Panc1 (cell line): ENCODE measurements at regions not wholly inside any gene's neighbourhood (a gene's known extent, or its start where the extent isn't known, plus 50 kb on each side); places are given as distances from the start of the nearest gene placed in this dataset.

ENCODE experiments used
- ATAC-seq: fragments of 200-7000 bp; cut with Tn5 transposase; 2 replicates; pipeline ENCODE4 v1.9.1; 2020; ENCODE audit warnings: mild to moderate bottlenecking, moderate library complexity
- BruUV-seq: library from RNA; stranded (reverse); fragments of 400-500 nt; replicated peaks from 2 replicates; lab custom pipeline; 2021; lab: Mats Ljungman, UMichigan
- CTCF ChIA-PET: fragments of 300-600 bp; sonication (Branson Sonifier 250); formaldehyde crosslinking; loops from one replicate; lab custom pipeline; 2022; ENCODE audit warnings: antibody characterized with exemption; lab: Charles Lee
- POLR2A ChIA-PET: fragments of 300-600 bp; sonication (Branson Sonifier 250); formaldehyde crosslinking; loops from one replicate; lab custom pipeline; 2022; ENCODE audit warnings: antibody characterized with exemption; lab: Charles Lee
- DNase-seq: peaks from one replicate; pipeline ENCODE4 v3.0.0-alpha.2; 2010; ENCODE audit warnings: low read depth, low spot score
- H3K27ac ChIP-seq: 2 replicates; pipeline ENCODE4 v1.5.1; 2011; ENCODE audit warnings: mild to moderate bottlenecking, low read length, inconsistent platforms
- H3K27me3 ChIP-seq: fragments of 200-500 bp; sonication (Bioruptor generic); 2 replicates; pipeline ENCODE4 v1.6.0; 2014; ENCODE audit warnings: low read length, inconsistent platforms; ENCODE audit not compliant: control insufficient read depth, insufficient read depth
- H3K36me3 ChIP-seq: fragments of 200-500 bp; sonication (Bioruptor generic); 2 replicates; pipeline ENCODE4 v1.5.1; 2014; ENCODE audit warnings: inconsistent platforms, mild to moderate bottlenecking, low read length, moderate library complexity; ENCODE audit not compliant: control insufficient read depth, insufficient read depth
- H3K4me1 ChIP-seq: 2 replicates; pipeline ENCODE4 v1.5.1; 2011; ENCODE audit warnings: inconsistent platforms, mild to moderate bottlenecking, low read length, moderate library complexity; ENCODE audit not compliant: control insufficient read depth, insufficient read depth
- H3K4me3 ChIP-seq, 2 experiments: 2 replicates each; pipeline ENCODE4 v1.5.1; 2011 to 2012; ENCODE audit warnings: low read depth in 2 of 2, low read length in 2 of 2, mild to moderate bottlenecking in 2 of 2, inconsistent platforms in 1 of 2, moderate library complexity in 1 of 2
- H3K9me3 ChIP-seq: fragments of 200-500 bp; sonication (Bioruptor generic); 2 replicates; pipeline ENCODE4 v1.5.1; 2014; ENCODE audit warnings: low read depth, mild to moderate bottlenecking, inconsistent platforms, low read length, moderate library complexity; ENCODE audit not compliant: control insufficient read depth, insufficient read depth
- POLR2AphosphoS5 ChIP-seq: IDR thresholded peaks from 2 replicates; pipeline ENCODE4 v1.6.1; 2012; ENCODE audit warnings: mild to moderate bottlenecking, low read depth, low read length, moderate library complexity
- SIN3A ChIP-seq: IDR thresholded peaks from 2 replicates; pipeline ENCODE4 v1.6.1; 2012; ENCODE audit warnings: low read depth, mild to moderate bottlenecking, low read length, moderate library complexity, borderline replicate concordance; ENCODE audit not compliant: insufficient read depth
- TCF7L2 ChIP-seq: IDR thresholded peaks from 2 replicates; pipeline ENCODE4 v1.6.1; 2011; ENCODE audit warnings: mild to moderate bottlenecking, low read depth, low read length, inconsistent platforms
- in situ Hi-C: cut with HindIII; loops from 2 replicates; pipeline ENCODE4 v1.10.0; 2016; ENCODE audit warnings: low sequenced_read_pairs, low pct_unique_long_range_greater_than_20kb
- intact Hi-C: fragments of 100-400 bp; cut with micrococcal nuclease; formaldehyde crosslinking; loops from one replicate; pipeline ENCODE4 v1.10.0; 2022; ENCODE audit not compliant: unreplicated experiment
- TF ChIP-seq, protein P1 (sequence below): fragments of 450-650 bp; IDR thresholded peaks from 2 replicates; pipeline ENCODE4 v1.5.1; 2017; ENCODE audit warnings: mild to moderate bottlenecking
- TF ChIP-seq, protein P2 (sequence below), 2 experiments: IDR thresholded peaks; 2 replicates each; pipeline ENCODE4 v1.6.1; 2011 to 2012; ENCODE audit warnings: low read depth in 2 of 2, control low read depth in 1 of 2, low read length in 1 of 2, mild to moderate bottlenecking in 1 of 2, moderate library complexity in 1 of 2; ENCODE audit not compliant: insufficient read depth in 1 of 2

DNA sequence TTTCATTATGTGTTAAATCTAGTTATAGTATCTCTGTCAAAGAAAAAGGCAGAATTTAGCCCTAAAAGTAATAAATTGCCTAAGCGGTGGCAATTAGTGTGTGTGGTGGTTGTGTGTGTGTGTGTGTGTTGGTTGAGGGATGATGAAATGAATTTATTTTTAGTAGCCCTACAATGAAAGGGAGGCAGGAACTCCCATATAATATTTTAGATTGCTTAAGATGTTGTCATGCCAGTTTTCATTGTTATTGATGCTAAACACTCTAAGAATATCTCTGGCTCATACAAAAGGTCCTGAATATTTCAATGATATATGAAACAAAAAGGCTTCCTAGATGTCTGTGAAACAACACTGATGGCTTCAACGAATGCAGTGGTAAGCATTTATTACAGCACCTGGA is 140.6 kb upstream of the TBC1D5 start:
- ATAC-seq (no peak), DNase-seq (no peak)
- H3K9me3 ChIP-seq, result no peaks in the 10 kb centered on the region
- no peaks in the 10 kb centered on the region; the same call in 1 of the 2 replicates for H3K27me3 ChIP-seq
- BruUV-seq, result no TSS peak
- TF ChIP-seq, protein P1, sequence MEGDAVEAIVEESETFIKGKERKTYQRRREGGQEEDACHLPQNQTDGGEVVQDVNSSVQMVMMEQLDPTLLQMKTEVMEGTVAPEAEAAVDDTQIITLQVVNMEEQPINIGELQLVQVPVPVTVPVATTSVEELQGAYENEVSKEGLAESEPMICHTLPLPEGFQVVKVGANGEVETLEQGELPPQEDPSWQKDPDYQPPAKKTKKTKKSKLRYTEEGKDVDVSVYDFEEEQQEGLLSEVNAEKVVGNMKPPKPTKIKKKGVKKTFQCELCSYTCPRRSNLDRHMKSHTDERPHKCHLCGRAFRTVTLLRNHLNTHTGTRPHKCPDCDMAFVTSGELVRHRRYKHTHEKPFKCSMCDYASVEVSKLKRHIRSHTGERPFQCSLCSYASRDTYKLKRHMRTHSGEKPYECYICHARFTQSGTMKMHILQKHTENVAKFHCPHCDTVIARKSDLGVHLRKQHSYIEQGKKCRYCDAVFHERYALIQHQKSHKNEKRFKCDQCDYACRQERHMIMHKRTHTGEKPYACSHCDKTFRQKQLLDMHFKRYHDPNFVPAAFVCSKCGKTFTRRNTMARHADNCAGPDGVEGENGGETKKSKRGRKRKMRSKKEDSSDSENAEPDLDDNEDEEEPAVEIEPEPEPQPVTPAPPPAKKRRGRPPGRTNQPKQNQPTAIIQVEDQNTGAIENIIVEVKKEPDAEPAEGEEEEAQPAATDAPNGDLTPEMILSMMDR, result no peak
- TF ChIP-seq, protein P2, sequence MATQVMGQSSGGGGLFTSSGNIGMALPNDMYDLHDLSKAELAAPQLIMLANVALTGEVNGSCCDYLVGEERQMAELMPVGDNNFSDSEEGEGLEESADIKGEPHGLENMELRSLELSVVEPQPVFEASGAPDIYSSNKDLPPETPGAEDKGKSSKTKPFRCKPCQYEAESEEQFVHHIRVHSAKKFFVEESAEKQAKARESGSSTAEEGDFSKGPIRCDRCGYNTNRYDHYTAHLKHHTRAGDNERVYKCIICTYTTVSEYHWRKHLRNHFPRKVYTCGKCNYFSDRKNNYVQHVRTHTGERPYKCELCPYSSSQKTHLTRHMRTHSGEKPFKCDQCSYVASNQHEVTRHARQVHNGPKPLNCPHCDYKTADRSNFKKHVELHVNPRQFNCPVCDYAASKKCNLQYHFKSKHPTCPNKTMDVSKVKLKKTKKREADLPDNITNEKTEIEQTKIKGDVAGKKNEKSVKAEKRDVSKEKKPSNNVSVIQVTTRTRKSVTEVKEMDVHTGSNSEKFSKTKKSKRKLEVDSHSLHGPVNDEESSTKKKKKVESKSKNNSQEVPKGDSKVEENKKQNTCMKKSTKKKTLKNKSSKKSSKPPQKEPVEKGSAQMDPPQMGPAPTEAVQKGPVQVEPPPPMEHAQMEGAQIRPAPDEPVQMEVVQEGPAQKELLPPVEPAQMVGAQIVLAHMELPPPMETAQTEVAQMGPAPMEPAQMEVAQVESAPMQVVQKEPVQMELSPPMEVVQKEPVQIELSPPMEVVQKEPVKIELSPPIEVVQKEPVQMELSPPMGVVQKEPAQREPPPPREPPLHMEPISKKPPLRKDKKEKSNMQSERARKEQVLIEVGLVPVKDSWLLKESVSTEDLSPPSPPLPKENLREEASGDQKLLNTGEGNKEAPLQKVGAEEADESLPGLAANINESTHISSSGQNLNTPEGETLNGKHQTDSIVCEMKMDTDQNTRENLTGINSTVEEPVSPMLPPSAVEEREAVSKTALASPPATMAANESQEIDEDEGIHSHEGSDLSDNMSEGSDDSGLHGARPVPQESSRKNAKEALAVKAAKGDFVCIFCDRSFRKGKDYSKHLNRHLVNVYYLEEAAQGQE (IDR thresholded peaks at IDR 0.05; ENCODE audit: insufficient read depth in 1 of 2, low read depth in 2 of 2, low read length in 1 of 2), result no peak
- no peak for TF ChIP-seq POLR2AphosphoS5
- TF ChIP-seq TCF7L2, result no peak
- TF ChIP-seq SIN3A, result no peak
- ChIA-PET POLR2A (interaction anchor here (0.6 kb wide), 1 partner anchor 706 kb away, joined by 3 read pairs; no protein-coding TSS in a partner anchor), CTCF (no interaction called here)
- no peak overlapping the region for H3K27ac ChIP-seq
- in situ Hi-C loops (no loop called here), intact Hi-C loops (no loop called here)
- H3K36me3 ChIP-seq, result no peaks in the 10 kb centered on the region
- H3K4me1 ChIP-seq, result no peaks in the 10 kb centered on the region
- H3K4me3 ChIP-seq, result no peak overlapping the region

DNA sequence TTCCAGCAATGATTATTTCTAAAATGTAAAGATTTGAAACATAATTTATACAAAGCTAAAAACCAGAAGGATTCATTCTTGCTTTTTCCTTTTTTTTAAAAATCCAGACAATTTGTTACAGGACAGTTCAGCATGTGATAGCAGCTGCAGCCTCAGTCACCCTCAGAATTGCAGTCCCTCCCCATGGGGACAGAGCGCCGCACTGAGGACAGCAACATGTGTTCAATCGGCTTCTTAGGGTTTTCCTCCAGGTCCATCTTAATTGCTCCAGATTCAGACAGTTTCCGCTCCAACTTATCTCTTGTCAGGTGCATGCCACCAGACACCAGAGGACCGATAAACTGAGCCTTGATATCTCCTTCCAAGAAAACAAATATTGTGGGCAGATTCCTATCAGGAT is 134.9 kb upstream of the TBC1D5 start:
- Histone ChIP-seq H3K4me1 (no peaks in the 10 kb centered on the region), H3K9me3 (no peaks in the 10 kb centered on the region), H3K27ac (no peak overlapping the region), H3K27me3 (no peaks in the 10 kb centered on the region; the same call in 1 of the 2 replicates), H3K36me3 (no peaks in the 10 kb centered on the region), H3K4me3 (no peak overlapping the region)
- no peak for DNase-seq
- in situ Hi-C loops (no loop called here), intact Hi-C loops (no loop called here)
- BruUV-seq, result no TSS peak
- ChIA-PET CTCF (no interaction called here), POLR2A (no interaction called here)
- no peak for ATAC-seq
- TF ChIP-seq SIN3A (no peak), POLR2AphosphoS5 (no peak), TCF7L2 (no peak)
- TF ChIP-seq, protein P1, result no peak

DNA sequence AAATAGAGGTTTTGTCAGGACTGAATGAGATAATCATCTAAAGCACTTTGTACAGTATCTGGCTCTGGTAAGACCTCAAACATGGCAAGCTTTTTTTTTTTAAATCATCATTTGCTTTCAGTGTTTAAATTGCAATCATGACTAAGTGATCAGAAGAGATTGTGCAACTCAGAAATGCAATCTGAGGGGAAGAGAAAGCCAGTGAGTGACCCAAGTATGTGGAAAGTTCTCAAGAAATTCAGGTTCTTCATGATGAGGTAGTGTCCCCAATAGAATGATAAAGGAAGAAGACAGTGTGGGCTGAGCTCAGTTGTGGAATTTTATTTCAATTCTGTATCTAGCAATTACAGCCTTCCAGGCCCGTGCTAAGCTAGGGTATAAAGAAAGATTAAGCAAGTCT is 132.2 kb upstream of the TBC1D5 start:
- Histone ChIP-seq H3K36me3 (no peaks in the 10 kb centered on the region), H3K27me3 (no peaks in the 10 kb centered on the region; the same call in 1 of the 2 replicates), H3K9me3 (no peaks in the 10 kb centered on the region), H3K4me3 (no peak overlapping the region), H3K4me1 (no peaks in the 10 kb centered on the region), H3K27ac (no peak overlapping the region)
- in situ Hi-C loops, result no loop called here
- TF ChIP-seq POLR2AphosphoS5 (no peak), TCF7L2 (no peak), SIN3A (no peak)
- TF ChIP-seq, protein P1, result no peak
- TF ChIP-seq, protein P2 (IDR thresholded peaks at IDR 0.05; ENCODE audit: insufficient read depth in 1 of 2, low read depth in 2 of 2, low read length in 1 of 2), result no peak
- ATAC-seq (no peak), DNase-seq (no peak)
- intact Hi-C loops, result no loop called here
- BruUV-seq, result no TSS peak
- ChIA-PET POLR2A (no interaction called here), CTCF (no interaction called here)
